Bronchial epithelial cell (primary cell): ENCODE measurements at regions not wholly inside any gene's neighbourhood (a gene's known extent, or its start where the extent isn't known, plus 50 kb on each side); places are given as distances from the start of the nearest gene placed in this dataset.

Source experiments
- DNase-seq: peaks from one replicate; pipeline ENCODE4 v3.0.0-alpha.2; 2010; ENCODE audit warnings: low read depth
- FAIRE-seq: peaks from 2 replicates; lab custom pipeline; 2011; peaks lifted over from hg19 to GRCh38; lab: Jason Lieb, UNC
- H3K27me3 ChIP-seq: 2 replicates; pipeline ENCODE4 v1.5.1; 2011; ENCODE audit warnings: low read length; ENCODE audit not compliant: control insufficient read depth, insufficient read depth
- H3K36me3 ChIP-seq: 2 replicates; pipeline ENCODE4 v1.5.1; 2011; ENCODE audit warnings: low read length; ENCODE audit not compliant: control insufficient read depth, insufficient read depth
- H3K4me3 ChIP-seq: 2 replicates; pipeline ENCODE4 v1.5.1; 2011; ENCODE audit warnings: mild to moderate bottlenecking, low read depth, low read length, control low read depth
- CTCF ChIP-seq: IDR thresholded peaks from 2 replicates; pipeline ENCODE4 v1.5.1; 2011; ENCODE audit warnings: mild to moderate bottlenecking, moderate library complexity, low read length, control low read depth, inconsistent platforms; ENCODE audit not compliant: insufficient read depth, severe bottlenecking

DNA sequence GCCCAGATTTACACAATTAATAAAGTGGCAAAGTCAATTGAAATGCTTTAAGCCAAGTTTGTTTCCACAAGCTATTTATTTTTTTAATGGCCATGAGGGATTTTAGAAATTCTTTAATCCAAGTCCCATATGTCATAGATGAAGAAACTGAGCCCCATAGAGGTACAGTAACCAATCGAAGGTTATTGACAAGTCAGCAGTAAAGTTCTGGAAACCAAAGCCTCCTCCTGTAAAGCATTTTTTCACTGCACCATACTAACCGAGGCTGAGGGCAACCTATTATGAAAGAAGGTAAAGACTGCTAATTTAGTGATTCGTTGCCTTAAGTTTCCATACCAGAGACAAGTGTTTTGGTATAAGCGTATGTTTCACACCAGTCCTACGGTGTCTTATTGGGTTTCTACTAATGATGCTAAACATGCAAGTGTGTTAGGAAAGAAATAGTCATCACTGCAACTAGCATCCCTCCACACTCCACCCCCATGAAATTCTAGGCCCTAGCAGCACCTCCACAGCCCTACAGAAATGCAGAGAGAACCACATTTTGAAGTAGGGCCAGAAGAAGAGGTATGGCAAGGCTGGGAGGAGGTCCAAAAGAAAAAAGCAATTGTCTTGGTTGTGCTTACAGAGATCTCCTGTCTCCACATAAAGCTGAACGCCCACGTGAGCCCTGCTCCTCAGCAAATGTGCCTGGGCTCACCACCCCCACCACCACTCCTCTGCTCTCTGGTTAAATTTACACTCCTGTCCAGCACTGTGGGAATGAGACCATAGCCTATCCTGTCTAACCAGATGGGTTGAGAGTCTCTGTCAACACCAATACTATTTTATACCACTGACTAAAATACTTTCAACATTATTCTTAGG lies 271.1 kb upstream of the G2E3 start:
- Histone ChIP-seq H3K36me3 (no peaks in the 10 kb centered on the region), H3K27me3 (no peaks in the 10 kb centered on the region), H3K4me3 (no peak overlapping the region)
- no peak for TF ChIP-seq CTCF
- DNase-seq (no peak), FAIRE-seq (no peak)

GRCh38 chr14:30290001-30290400 lies 269.0 kb upstream of the G2E3 start:
- Histone ChIP-seq H3K27me3 (no peaks in the 10 kb centered on the region), H3K4me3 (no peak overlapping the region), H3K36me3 (no peaks in the 10 kb centered on the region)
- TF ChIP-seq CTCF, result no peak
- DNase-seq (no peak), FAIRE-seq (no peak)

DNA sequence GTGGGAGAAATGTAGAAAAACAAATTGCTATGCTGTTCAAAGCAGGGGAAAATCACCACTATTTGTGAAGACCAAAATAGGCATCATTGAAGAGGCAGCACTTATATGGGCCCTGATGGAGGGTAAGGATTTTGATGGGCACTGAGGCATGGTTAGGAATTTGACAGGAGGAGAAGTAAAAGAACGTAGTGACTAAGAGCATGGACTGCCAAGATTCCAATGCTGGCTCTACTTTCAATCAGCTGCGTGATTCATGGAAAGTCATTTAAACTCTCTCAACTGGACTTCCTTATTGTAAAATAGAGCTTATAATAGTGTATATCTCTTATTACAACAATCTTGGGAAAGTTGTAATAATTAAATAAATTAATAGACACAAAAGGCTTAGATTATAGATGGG lies 267.7 kb upstream of the G2E3 start:
- TF ChIP-seq CTCF, result no peak
- peak; percentile 86 for DNase-seq
- FAIRE-seq, result no peak
- Histone ChIP-seq H3K36me3 (no peaks in the 10 kb centered on the region), H3K4me3 (no peak overlapping the region), H3K27me3 (no peaks in the 10 kb centered on the region)

- DNase-seq, result no peak
- FAIRE-seq, result no peak
- H3K36me3 ChIP-seq, result no peaks in the 10 kb centered on the region
- TF ChIP-seq CTCF, result no peak
- H3K4me3 ChIP-seq, result no peak overlapping the region
- H3K27me3 ChIP-seq, result no peaks in the 10 kb centered on the region
These were observed 266.4 kb upstream of the G2E3 start for GRCh38 chr14:30292541-30292940.

- FAIRE-seq, result no peak
- DNase-seq, result peak; percentile 81
These were observed 263.0 kb upstream of the G2E3 start for GRCh38 chr14:30295980-30296379.

More at GRCh38 chr14:30295980-30296379, 263.0 kb upstream of the G2E3 start:
- no peak for TF ChIP-seq CTCF
- Histone ChIP-seq H3K4me3 (no peak overlapping the region), H3K36me3 (no peaks in the 10 kb centered on the region), H3K27me3 (no peaks in the 10 kb centered on the region)
